ENCODE measurements at regions not wholly inside any gene's neighbourhood (a gene's known extent, or its start where the extent isn't known, plus 50 kb on each side); places are given as distances from the start of the nearest gene placed in this dataset.

DNA sequence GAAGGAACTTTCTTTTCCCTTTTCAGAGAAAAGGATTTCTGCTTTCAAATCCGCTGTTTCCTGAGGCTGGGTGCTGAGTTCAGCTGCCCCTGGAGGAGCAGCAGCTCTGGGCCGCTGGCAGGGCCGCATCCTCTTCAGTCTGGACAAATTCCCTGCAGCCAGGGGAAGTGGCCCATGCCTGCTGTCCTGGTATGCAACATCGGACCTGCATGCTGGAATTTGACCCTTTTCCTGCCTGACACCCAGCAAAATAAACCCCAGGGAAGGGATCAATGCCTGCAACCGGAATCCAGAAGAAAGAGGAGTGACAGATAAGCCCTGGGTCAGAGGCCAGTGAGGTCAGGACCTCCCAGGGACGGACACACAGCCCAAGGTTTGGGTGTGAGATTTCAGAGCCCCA lies 54.1 kb upstream of the LINC01488 start:
- ChIA-PET CTCF (no interaction called here), POLR2A (no interaction called here)

DNA sequence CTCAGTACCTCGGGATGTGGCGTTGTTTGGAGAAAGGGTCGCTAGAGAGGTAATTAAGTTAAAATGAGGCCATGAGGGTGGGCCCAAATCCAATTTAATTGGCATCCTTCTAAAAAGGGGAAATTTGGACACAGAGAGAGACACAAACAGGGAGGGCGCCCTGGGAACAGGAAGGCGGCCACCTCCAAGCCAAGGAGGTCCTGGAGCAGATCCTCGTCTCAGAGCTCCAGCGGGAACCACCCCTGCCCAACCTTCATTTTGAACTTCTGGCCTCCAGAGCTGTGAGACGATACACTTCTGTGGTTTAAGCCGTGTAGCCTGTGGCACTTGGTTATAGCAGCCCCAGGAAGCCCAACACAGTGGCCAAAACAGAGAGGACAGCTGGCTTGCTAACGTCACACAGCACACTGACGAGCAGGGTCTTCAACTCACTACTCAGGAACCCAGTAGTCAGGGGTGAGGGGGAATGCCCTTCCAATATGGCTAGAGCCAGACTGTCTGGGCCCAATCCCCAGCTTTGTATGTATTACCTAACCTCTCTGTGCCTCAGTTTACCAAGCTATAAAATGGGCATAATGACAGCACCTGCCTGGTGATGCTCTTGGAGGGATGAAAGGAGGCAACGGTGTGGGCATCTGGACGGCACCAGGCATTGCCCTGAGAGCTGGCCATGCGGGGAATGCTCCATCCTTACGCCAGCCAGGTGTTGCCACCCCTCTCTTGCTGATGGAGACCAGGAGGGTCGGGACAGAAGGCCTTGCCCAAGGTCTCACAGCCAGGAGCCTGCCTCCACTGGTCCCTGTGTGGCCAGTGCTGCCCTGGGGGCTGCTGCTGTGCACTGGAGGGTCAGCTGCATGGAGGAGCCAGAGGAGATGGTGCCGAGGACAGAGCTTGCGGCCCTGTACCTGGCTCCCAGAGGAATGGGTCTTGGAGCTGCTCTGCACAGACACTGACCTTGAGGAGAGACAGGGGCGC lies 53.3 kb upstream of the LINC01488 start:
- ChIA-PET POLR2A (no interaction called here), CTCF (no interaction called here)

DNA sequence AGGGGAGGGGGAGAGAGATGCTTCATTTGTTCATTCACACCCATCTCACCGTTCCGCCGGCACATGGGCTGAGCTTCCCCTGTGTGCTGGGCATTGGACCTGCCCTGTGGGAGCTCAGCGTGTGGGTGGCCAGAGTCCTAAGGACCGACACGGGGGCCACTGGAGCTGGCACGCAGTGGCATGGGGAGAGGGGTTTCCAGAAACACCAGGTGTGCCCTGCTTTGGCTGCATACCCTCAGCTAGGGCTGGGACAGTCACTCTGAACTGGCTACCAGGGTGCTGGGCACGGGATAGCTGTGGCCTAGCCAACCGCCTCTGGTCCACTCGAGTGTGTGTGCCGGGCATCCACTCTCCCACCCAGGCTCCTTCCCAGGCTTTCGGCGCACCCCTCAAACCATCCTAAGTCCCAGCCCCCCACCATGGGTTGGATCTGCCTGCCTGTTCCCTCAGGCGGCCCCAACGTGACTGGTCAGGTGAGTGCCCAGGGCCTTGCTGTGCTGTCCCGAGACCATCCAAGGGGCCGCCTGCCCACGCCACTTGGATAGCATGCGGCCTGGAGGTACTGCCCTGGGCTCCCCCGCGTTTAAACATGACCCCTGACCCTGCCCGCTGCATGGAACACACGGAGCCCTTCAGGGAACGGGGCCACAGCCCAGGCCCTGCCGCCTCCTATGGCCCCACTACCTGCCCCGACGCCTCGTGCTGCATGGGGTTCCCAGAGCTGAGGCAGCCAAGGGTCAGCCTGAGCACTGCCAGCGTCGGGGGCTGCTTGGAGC lies 51.6 kb upstream of the LINC01488 start:
- ChIA-PET POLR2A (no interaction called here), CTCF (interaction anchor here (1.0 kb wide), 1 partner anchor 13 kb away, joined by 3 read pairs; no protein-coding TSS in a partner anchor)

DNA sequence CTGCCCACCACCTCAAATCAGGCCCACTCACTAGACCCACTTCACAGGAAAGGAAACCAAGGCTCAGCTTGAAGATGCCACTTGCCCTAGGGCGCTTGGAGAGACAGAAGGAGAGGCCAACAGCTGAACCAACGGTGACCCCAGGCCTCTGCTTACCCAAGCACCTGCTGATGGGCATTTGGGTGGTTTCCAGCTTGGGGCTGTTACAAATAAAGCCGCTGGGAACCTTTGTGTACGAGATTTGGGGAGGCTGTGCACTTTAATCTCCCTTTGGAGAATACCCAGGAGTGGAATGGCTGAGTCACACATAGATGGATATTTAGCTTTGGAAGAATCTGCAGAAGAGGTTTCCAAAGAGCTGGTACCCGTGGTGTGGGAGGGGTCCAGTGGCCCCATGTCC lies 50.9 kb upstream of the LINC01488 start:
- CTCF ChIA-PET, result no interaction called here
- POLR2A ChIA-PET, result no interaction called here

DNA sequence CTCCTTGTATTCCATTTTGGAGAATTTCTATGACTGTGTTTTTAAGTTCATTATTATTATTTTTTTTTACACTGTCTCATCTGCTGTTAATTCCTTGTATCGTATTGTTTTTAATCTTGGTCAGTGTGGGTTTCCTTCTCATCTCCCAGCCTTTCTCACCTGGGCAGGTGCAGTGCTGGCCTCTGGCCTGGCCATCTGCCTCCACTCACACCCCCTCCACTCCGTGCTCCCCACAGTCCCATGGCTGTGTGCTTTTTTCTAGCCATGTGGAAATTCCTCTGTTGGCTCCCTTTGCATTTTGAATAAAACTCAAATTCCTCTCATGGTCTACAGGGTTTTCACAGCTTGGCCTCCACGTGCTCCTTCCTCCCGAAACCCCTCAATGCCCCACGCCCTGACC lies 50.3 kb upstream of the LINC01488 start:
- ChIA-PET CTCF (no interaction called here), POLR2A (no interaction called here)

Data from activated CD8-positive, alpha-beta memory T cell treated with anti-CD3 and anti-CD28 coated beads for 36 hours (primary cell).